HG03045 (cell line): ENCODE measurements at regions not wholly inside any gene's neighbourhood (a gene's known extent, or its start where the extent isn't known, plus 50 kb on each side); places are given as distances from the start of the nearest gene placed in this dataset.
"Not testable (repeated sequence)": the region's sequence is repeated elsewhere in the genome, so short reads cannot be mapped to it uniquely, and the experiment has no call there.

Experiments used
- ATAC-seq: cut with Tn5 transposase; IDR thresholded peaks from one replicate; pipeline ENCODE4 v1.9.1; 2021; ENCODE audit warnings: mild to moderate bottlenecking, moderate library complexity; ENCODE audit not compliant: unreplicated experiment

DNA sequence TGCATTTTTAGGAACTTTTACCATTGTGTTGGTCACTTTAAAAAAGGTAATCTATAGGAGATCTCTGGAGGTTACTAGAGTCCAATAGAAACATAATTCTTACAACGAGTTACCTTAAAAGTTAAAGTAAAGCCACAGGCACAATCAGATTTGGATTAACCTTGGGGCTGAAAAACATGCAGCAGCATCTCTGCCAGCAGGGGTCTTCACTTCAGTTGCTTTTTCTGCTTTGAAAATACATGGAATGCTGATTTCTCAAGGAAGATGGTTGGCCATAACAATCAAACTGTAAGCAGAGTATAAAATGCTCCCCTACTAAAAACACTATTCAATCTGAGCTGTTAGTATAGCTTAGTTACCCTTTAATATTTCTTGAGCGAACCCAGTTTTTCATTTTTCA is 1072.3 kb upstream of the PCDH10 start:
- no peak for ATAC-seq

DNA sequence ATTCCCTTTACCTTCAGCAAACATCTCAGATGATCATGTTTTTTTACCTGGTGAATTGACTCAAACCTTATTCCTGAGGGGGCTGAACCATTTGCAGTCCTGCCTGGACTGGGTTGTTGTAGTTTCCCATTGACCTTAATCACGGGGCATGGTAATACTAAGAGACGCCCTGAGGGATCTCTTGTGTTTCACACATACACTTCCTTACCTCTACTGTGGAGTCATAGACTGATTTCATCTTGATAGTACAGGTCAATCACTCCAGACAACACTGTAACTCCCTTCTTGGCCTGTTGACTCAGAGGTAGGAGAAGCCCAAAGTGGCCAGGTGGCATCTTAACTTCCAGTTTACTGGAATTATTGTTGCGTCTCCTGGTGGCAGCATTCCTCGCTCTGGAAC is 1064.0 kb upstream of the PCDH10 start:
- ATAC-seq = no peak

DNA sequence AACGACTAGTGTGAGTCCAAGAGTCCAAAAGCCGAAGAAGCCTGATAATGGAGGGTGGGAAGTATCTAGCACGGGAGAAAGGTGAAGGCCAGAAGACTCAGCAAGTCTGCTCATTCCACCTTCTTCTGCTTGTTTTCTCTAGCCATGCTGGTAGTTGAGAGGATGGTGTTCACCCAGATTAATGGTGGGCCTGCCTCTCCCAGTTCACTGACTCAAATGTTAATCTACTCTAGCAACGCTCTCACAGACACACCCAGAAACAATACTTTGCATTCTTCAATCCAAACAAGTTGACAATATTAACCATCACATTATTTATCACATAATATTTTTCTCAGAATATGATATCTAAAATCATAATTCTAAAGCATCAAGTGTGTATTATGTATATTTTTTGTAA is 1055.1 kb upstream of the PCDH10 start:
- no peak for ATAC-seq

DNA sequence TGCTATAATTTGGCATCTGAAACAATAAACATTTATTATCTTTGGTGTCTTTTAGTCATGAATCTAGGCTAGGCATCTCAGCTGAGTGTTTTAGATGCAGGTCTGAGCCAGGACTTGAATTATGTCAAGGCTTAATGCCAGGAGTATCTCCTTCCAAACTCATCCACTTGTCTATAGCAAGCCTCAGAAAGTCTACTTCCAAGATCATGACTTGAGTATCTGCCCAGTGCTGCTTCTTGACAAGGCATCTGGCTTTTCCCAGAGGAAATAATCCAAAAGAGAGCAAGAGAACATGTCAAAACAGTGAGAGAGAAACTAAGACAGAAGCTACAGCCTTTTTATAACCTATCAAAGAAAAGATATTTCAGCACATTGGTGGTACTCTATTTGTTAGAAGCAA is 1052.1 kb upstream of the PCDH10 start:
- ATAC-seq = no peak

DNA sequence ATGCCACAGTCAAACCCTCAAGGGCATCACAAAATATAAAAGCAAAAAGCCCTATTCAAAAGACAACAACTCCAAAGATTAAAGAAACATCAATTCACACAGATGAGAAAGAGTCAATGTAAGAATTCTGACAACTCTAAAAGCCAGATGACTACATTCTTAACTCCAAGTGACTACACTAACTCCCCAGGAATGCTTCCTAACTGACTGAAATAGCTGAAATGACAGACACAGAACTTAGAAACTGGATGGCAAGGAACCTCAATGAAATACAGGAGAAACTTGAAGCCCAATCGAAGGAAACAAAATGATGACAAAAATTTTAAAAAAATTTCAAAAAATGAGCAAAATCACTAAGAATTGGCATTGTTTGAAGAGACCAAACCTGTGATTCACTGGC is 1047.6 kb upstream of the PCDH10 start:
- no peak for ATAC-seq

GRCh38 chr4:132108784-132109183 is 1040.3 kb upstream of the PCDH10 start:
- ATAC-seq = no peak

GRCh38 chr4:132114885-132115284 is 1034.2 kb upstream of the PCDH10 start:
- no peak for ATAC-seq

GRCh38 chr4:132122741-132123140 is 1026.4 kb upstream of the PCDH10 start:
- not testable (repeated sequence) for ATAC-seq

DNA sequence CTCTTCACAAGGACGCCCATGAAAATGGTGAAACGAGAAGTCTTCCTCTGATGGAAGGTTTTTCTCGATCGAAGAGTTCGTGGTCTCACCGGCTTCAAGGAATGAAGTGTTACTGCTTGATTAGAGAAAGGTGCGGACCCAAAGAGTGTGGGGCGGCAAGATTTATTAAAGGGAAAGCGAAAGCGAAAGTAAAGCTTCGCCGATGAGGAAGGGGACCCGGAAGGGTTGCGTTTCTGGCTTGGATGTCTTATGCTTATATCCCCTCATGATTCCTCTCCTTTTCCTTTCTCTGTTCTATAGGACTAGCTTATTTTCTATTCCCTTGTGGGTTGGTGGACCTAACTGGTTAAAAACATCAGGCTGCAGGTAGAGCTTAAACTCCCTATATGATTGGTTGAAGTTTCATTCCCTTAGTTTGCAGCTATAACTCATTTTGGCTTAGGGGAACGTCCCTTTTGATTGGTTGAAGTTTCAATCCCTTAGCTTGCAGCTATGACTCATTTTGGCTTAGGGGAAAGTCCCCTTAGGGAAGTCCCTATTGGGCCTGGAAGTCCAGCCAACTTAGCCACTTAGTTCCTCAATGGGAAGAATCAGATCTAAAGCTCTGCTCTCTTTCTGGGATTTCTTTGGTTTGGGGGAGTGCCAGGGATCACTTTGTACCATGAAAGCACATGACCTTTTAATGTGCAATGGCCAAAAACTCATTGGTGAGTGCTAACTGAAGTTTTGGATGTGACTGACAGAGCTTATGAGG is 1025.0 kb upstream of the PCDH10 start:
- ATAC-seq = peak; percentile 68

DNA sequence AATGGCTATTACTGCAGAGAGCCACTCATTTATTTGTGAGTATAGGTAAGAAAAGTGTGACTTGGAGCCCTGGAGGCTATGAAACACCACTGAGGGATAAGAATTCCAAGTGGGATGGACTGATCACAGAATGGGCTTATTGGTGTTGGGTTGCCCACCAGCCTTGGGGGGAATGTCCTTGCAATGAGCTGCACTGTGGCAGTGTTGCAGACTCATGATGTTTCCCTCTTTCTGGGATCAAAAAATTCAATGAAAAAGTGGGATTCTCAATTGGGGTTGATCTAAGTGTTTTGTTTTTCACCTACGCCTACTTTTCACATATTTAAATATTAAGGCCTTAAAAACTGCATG is 1024.5 kb upstream of the PCDH10 start:
- no peak for ATAC-seq

GRCh38 chr4:132125131-132125530 is 1024.0 kb upstream of the PCDH10 start:
- no peak for ATAC-seq

DNA sequence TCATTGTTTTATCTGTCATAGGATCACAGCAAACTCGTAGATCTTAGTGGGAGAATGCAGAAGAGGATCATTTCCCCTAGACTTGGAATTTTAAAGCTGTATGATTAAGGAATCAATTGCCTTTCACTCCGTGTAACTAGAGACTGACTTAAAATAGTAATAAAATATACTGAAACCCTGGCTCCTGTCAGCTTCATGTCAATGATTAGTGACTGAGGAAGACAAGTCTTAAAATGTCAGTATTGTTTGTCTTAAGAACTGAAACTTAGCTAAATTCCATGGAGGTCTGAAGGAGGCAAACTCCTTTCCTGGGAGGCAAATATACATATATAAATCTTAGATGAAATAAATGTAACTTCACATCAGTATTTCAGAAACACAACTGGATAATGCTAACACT is 1016.7 kb upstream of the PCDH10 start:
- no peak for ATAC-seq

- no peak for ATAC-seq
Observed at GRCh38 chr4:132169660-132170059, 979.4 kb upstream of the PCDH10 start.

- ATAC-seq = no peak
Observed at GRCh38 chr4:132180020-132180427, 969.1 kb upstream of the PCDH10 start.

DNA sequence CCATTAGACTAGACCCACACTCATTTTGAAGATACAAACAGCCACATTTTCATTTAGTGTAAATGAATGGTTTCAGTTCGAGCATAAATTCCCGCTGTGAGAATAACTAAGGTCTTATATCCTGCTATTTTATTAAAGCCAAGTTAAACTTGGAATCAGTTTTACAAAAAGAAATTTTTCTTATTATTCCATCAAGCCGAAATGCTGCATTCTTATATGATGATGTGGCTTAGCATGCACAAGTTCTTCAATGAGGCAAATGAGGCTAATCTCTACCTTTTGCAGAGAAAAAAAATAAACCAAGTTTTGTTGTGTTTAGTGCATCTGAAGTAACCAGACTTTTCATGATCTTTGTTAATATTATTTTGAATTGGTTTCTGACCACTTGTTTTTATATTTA is 953.9 kb upstream of the PCDH10 start:
- no peak for ATAC-seq

GRCh38 chr4:132203618-132204017 is 945.5 kb upstream of the PCDH10 start:
- ATAC-seq = no peak

GRCh38 chr4:132214519-132214918 is 934.6 kb upstream of the PCDH10 start:
- ATAC-seq = no peak

DNA sequence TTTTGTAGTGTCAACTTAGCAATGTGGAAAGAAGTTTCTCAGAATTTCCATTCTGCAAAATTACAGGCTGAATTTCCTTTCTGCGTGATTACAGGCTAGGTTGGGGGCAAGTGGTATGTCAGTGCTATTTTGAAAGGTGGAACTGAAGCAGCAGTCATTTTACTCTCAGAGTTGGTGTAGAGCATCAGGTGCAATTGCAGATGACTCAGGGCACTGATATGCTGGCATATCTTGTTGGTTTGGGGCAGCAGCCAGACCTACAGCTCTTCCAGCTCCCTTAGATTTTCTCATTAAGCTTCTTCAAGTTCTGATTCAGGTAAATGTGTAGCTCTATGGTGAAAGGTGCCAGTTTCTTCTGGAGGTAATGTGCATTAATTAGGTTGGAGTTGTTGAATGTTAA is 930.7 kb upstream of the PCDH10 start:
- no peak for ATAC-seq

DNA sequence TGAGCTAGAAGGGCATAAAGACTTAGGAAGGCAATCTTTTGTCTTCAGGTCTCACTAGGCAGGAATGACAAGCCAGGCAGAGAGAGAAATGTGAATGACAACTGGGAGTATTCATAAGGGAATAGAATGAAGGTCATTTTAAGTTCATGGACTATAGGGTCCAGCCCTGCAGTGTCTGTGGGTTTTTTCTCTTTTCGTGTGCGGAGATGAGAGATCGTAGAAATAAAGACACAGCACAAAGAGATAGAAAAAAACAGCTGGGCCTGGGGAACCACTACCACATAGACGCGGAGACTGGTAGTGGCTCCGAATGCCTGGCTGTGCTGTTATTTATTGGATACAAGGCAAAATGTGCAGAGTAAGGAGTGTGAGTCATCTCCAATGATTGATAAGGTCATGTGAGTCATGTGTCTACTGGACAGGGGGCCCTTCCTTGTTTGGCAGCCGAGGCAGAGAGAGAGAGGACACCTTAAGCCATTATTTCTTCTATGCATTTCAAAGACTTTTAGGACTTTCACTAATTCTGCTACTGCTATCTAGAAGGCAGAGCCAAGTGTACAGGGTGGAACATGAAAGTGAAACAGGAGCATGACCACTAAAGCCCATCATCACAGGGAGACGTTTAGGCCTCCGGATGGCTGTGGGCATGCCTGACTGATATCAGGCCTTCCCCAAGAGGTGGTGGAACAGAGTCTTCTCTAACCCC is 921.8 kb upstream of the PCDH10 start:
- ATAC-seq = no peak

GRCh38 chr4:132227857-132228165 is 921.3 kb upstream of the PCDH10 start:
- not testable (repeated sequence) for ATAC-seq

DNA sequence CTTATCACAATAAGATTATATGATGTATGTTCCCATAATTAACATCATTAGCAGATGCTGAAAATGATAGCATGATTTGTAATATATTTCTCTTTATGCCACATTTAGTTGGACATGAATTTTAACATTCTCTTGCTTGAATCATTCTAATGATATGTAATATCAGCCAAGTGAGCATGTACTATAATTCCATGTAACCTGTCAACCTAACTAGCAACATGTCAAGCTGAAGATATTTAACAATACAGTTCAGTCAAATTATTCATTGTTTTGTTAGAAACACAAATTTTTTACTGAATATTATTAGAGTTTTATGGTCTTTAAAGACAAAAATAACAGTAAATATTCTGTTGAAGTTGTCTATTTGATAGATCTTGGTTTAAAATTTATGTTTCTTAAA is 920.4 kb upstream of the PCDH10 start:
- ATAC-seq = no peak

DNA sequence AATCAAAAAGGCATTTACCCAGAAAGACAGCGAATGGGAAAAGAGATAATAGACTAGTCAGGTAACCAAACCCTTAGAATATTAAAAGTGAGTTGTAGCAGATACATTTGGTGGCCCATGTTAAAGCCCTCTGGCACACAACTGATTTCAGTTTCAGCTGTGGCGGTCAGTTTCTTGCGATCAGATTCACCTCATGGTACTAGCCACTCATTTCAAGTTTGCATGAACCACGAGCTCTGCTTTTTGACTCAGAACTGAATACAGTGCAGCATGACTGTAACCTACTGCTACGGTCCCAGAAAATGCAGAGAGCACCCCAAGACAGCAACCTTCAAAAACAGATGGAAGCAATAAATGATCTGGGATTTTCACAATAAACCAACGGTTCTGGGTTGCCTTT is 919.1 kb upstream of the PCDH10 start:
- no peak for ATAC-seq

DNA sequence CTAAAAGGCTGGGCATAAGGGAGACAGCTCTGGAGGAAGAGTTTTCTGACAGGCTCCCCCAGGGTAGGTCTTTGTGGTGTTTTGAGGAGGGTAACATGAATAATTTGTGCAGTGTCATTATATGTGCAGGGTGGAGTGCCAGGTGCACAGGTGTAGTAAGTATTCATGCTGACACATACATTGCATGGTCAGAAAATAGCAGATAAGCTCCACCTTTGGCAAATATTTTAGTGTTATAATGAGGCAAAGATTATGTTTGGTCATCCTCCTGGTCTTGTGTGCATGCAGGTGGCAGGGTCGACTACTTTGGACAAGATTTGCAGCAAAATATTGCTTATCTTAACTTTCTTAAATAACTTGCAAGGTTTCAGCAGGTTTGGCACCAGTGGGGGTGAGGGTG is 910.4 kb upstream of the PCDH10 start:
- no peak for ATAC-seq
